Stimulated activated CD8-positive, alpha-beta memory T cell treated with anti-CD3 and anti-CD28 coated beads, Interleukin-15, amount 100 ng/mL, for 24 hours (primary cell): ENCODE measurements at regions not wholly inside any gene's neighbourhood (a gene's known extent, or its start where the extent isn't known, plus 50 kb on each side); places are given as distances from the start of the nearest gene placed in this dataset.

Experiments used
- DNase-seq: peaks from one replicate; pipeline ENCODE4 v3.0.0-alpha.2; 2020; ENCODE audit warnings: low read depth

- DNase-seq = no peak
These were observed 232.8 kb upstream of the SALL1 start for GRCh38 chr16:51383909-51384308.

DNA sequence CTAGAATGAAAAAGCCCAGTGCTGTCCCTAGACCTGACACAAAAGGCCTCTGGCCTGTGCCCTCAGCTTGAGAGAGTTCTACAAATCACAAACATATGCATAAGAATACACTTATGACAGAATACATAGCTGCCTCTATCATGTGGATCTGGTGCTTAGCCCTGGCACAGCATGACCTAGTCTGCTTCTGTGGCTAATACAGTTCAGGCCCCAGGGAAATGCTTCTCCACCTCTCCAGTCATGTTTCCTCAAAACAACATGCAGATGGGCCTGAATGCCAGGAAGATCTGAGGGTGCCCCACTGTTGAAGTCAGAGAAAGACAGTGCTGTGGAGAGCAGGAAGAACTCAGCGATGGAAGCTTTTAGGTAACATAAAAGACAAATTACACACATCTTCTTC lies 231.9 kb upstream of the SALL1 start:
- DNase-seq = no peak

- DNase-seq = no peak
These were observed 231.1 kb upstream of the SALL1 start for GRCh38 chr16:51382211-51382610.

DNA sequence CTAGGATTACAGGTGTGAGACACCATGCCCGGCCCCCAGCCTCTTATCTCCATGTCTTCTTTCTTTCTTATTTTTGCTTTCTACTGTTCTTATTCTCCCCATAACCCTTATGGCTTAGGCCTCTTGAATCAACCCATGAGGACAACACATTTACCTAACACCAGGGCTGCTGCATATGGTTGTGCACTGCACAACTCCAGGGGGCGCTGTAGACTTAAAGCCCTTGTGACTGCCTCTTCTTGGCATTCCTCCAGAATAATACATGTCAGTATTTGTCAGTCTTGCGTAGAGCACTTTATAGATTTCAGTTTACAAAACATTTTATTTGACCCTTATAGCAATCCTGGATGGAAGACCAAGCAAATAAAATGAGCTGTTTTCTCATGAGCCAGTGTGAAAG lies 225.0 kb upstream of the SALL1 start:
- no peak for DNase-seq

DNA sequence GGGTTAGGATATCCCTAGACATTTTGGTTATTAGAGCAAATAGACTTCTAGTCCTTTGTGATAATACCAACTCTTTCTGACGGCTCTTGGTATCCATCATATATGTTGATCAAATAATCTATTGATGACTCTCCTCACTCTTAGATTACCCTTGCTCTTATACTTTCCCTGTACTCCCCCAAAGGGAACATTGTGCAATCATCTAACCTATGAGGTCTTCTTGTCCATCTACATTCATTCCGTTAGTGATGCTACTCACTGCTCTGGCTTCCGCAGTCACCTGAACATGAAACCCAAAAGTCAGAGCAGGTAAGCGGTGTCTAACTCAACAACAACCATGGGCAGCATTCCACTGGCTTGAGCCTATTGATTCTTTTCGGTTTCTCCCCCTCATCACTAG lies 223.7 kb upstream of the SALL1 start:
- no peak for DNase-seq

DNA sequence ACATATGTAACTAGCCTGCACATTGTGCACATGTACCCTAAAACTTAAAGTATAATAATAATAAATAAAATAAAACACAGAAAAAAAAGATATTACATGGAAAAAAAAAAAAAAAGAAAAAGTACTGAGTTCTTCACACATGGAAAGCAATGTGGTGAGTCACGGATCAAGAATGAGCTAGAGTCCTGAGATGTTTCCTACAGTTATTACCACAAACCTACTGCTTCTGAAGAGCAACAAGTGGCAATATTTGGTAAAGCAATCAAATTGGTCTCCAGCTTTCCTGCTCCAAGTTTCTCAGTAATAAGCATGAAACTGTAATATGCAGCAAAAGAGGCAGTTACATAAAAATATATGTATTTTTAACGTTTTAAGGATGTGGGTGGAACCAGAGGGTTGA lies 223.3 kb upstream of the SALL1 start:
- no peak for DNase-seq

DNA sequence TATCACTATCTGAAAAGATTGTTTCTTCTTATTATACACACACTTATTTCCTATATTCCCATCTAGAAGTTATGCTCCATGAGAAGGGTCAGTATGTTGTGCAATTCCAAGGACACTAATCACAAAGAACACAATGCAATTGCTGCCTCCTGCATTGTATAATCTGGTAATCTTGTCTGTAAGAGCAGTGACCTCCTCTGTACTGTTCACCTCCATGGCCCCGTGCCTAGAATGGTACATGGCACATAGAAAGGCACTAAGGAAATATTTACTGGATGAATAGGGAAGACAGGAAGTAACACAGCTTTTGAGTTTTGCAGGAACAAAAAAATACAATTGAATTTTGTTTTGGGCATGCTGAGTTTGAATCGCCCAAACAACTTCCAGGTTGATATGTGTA lies 214.6 kb upstream of the SALL1 start:
- no peak for DNase-seq

DNA sequence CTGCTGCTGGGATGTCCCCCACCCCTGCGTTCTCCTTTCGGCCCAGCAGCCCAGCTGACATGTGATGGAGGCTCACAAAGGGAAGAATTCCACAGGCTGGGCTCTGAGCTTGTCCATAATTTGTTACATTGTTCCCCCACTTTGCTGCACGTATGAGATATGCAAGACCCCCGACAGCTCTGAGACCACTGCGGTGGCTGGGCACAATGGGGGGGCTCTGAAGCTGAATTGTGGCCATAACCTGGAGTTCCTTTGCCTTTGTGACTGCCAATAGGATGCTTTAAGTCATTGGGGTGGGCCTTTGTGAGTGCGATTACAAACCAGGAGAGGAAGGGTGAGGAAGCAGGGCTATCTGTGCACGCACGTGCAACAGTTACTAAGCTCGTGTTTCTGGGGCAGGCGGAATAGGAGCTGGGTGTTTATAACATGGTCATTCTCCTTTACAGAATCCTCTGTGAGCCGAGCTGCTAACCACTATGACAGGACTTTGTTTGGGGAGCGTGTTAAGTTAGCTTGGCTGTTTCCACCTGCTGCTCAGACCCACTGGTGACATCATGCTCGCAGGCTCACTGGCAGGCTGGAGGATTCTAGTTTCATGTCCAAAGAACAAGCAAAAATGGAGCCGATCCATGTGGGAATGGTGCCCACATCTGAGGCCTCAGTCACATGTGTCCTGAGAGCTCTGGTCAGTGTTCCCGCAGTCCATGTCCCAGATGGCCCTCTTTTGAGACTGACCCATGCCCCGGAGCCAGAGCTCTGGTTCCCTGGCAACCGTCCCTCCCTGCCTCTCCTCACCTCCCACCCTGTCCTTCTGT lies 208.3 kb upstream of the SALL1 start:
- no peak for DNase-seq

DNA sequence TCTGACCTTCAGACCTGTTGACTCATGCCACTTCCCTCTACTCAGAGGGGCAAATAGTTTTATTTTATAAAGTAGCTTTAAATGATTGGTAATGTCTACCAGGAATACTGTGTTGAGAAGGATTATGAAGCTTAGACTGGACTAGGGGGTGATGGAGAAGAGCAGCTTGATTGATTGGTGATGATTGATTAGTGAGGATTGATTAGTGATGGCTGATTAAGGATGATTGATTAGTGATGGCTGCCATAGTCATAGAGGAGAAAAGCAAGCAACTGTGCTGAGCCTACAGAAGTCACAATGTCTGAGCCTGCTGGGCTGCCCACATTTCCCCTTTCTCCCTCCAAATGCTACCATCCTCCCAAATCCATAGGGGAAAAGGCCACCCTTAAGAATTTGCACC lies 206.8 kb upstream of the SALL1 start:
- DNase-seq = no peak

- no peak for DNase-seq
These were observed 204.8 kb upstream of the SALL1 start for GRCh38 chr16:51355875-51356274.

- no peak for DNase-seq
These were observed 204.1 kb upstream of the SALL1 start for GRCh38 chr16:51355195-51355594.

GRCh38 chr16:51353055-51353454 lies 202.0 kb upstream of the SALL1 start:
- DNase-seq = no peak

GRCh38 chr16:51349626-51350025 lies 198.6 kb upstream of the SALL1 start:
- no peak for DNase-seq

GRCh38 chr16:51343411-51343810 lies 192.3 kb upstream of the SALL1 start:
- no peak for DNase-seq

DNA sequence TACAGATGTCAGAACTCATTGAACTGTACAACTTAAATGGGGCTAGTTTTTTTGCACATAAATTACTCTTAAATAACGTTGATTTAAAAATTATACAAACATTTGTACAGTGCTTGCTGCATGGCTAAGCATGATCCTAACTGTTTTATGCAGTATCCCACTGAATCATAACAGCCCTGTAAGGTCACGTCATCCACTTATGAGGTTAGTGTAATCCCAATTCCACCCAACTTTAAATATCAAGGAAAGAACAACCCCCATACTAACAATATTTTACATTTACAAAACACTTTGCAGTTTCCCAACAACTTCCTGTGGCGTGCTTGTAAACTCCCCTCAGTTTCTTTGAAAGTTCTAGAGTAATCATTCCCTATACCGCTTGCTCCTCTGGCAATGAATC lies 190.1 kb upstream of the SALL1 start:
- no peak for DNase-seq

DNA sequence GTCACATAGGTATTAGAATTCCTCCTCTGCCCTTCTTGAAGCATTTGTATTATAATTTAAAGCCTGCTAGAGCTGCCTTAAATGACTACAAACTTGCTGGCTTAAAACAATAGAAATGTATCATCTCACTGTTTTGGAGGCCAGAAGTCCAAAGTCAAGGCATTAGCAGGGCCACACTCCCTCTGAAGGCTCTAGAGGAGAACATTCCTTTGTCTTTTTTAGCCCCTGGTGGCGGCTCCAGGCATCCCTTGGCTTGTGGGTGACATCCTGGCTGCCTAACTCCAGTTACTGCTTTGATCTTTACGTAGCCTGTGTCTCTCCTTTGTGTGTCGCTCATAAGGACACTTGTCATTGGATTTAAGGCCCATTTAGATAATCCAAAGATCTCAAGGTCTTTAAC lies 186.6 kb upstream of the SALL1 start:
- DNase-seq = no peak

DNA sequence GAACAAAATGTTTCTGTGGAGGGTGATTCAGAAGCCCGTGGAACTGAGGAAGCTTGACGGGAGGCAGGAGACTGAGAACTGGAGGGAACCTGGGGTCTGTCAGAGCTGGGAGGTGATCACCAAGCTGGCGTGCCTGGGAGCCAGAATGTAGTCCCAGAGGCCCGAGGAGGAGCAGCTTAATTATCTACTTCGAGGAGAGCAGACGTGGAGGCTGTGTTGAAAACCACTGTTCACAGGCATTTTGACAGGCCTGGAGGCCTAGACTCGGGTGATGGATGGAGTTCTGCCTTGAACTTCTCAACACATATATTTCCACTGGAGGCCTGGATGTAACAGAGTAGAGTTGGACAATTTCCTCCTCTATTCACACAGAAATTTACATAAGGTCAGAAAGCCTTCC lies 177.7 kb upstream of the SALL1 start:
- DNase-seq = no peak

DNA sequence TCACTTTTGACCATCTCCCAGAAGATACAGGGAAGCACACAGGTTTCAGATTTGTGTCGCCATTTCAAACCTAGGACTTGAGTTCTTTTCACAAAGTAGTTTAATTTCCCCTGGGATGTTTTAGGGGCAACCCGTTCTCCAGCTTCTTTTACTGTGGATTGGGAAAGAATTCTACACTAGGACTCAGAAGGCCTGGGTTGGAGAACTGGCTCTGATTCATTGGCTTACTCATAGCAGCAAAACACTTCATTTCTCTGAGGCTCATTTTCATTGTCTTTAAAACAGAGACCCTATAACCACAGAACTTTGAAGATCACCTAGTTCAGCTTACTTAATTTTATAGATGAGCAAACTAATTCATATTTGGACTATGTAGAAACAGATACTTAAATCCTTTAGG lies 175.9 kb upstream of the SALL1 start:
- no peak for DNase-seq

DNA sequence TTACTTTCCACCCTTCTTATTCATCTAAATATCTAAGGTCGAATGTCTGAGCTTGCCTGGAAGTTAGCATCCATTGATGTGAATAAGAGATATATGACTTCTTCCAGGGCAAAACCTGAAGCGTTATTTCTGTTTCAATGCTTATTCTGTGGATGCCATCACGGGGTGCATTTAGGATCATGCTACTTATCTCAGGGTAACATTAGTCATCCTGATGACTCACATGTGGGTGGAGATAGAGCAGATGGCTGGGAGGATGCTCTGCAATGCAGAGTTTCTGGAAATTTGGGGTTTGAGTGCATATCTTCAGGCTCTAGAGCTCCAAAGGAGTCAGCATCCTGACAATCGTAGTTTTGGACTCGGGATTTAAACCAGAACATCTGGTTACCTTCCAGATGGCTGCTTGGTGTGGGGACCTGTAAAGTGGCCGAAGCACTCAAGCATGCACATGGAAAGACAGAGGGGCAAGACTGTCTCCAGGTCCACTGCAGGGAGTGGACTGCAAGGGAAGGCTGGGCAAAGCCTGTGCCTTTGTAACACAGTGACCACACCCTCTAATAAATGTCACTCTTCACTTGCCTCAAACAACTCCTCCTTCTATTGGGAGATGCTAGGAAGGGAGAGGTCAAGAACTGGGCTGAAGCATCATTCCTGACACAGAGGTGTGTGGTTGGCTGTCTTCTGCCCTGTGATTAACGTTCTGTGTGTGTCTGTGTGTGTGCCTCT lies 175.2 kb upstream of the SALL1 start:
- DNase-seq = no peak

- no peak for DNase-seq
These were observed 170.2 kb upstream of the SALL1 start for GRCh38 chr16:51321251-51321650.

GRCh38 chr16:51317575-51317974 lies 166.5 kb upstream of the SALL1 start:
- no peak for DNase-seq

DNA sequence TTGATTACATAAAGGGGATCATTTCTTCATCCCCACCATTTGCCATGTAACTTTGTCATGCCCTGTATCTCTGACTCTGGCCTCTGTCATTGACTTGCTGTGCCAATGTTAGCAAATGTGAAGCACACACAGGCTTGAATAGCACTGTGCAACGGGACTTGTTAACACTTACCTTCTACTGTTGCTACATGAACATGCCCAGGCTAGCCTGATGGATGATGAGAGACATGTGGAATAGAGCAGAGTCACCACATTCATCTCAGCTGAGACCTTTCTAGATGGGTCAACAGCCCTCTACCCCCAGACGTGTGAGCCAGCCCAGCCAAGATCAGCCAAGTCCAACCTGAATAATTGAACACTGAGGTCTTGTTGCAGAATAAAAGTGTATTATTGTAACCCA lies 162.1 kb upstream of the SALL1 start:
- no peak for DNase-seq

- no peak for DNase-seq
These were observed 161.5 kb upstream of the SALL1 start for GRCh38 chr16:51312363-51313150.
